Amniotic epithelial cell (primary cell): ENCODE measurements at regions not wholly inside any gene's neighbourhood (a gene's known extent, or its start where the extent isn't known, plus 50 kb on each side); places are given as distances from the start of the nearest gene placed in this dataset.
A peak's percentile ranks its signal among the peaks of the same experiment; 100 is the strongest.
"Not testable (repeated sequence)": the region's sequence is repeated elsewhere in the genome, so short reads cannot be mapped to it uniquely, and the experiment has no call there.

Experiments used
- DNase-seq: peaks from one replicate; pipeline ENCODE4 v3.0.0-alpha.2; 2010; ENCODE audit warnings: low read depth

GRCh38 chr3:30521156-30521715, 85.2 kb upstream of the TGFBR2 start:
- no peak for DNase-seq

GRCh38 chr3:30522476-30522875, 83.9 kb upstream of the TGFBR2 start:
- peak; percentile 46 for DNase-seq

GRCh38 chr3:30523366-30523765, 83.0 kb upstream of the TGFBR2 start:
- DNase-seq, result no peak

GRCh38 chr3:30524357-30525040, 81.9 kb upstream of the TGFBR2 start:
- DNase-seq, result no peak

- peak; percentile 55 for DNase-seq
These were observed 80.4 kb upstream of the TGFBR2 start for GRCh38 chr3:30526031-30526430.

GRCh38 chr3:30527186-30527585, 79.2 kb upstream of the TGFBR2 start:
- no peak for DNase-seq

GRCh38 chr3:30527720-30528119, 78.7 kb upstream of the TGFBR2 start:
- DNase-seq, result no peak

GRCh38 chr3:30530084-30530483, 76.3 kb upstream of the TGFBR2 start:
- no peak for DNase-seq

- no peak for DNase-seq
These were observed 75.3 kb upstream of the TGFBR2 start for GRCh38 chr3:30531017-30531570.

GRCh38 chr3:30535525-30535924, 70.9 kb upstream of the TGFBR2 start:
- no peak for DNase-seq

GRCh38 chr3:30538791-30539190, 67.6 kb upstream of the TGFBR2 start:
- DNase-seq, result peak; percentile 72

GRCh38 chr3:30539206-30539605, 67.2 kb upstream of the TGFBR2 start:
- no peak for DNase-seq

GRCh38 chr3:30539772-30540171, 66.6 kb upstream of the TGFBR2 start:
- DNase-seq, result no peak

GRCh38 chr3:30541156-30541555, 65.2 kb upstream of the TGFBR2 start:
- not testable (repeated sequence) for DNase-seq

- DNase-seq, result no peak
These were observed 63.5 kb upstream of the TGFBR2 start for GRCh38 chr3:30542897-30543296.

- DNase-seq, result peak; percentile 93
These were observed 61.6 kb upstream of the TGFBR2 start for GRCh38 chr3:30544812-30545211.

- no peak for DNase-seq
These were observed 59.5 kb upstream of the TGFBR2 start for GRCh38 chr3:30546934-30547333.

GRCh38 chr3:30547716-30548115, 58.7 kb upstream of the TGFBR2 start:
- DNase-seq, result no peak

GRCh38 chr3:30548600-30548999, 57.8 kb upstream of the TGFBR2 start:
- no peak for DNase-seq

- no peak for DNase-seq
These were observed 56.8 kb upstream of the TGFBR2 start for GRCh38 chr3:30549600-30549999.

- DNase-seq, result peak; percentile 61
These were observed 56.2 kb upstream of the TGFBR2 start for GRCh38 chr3:30550246-30550645.

GRCh38 chr3:30551266-30551665, 55.1 kb upstream of the TGFBR2 start:
- DNase-seq, result no peak

GRCh38 chr3:30551927-30552326, 54.5 kb upstream of the TGFBR2 start:
- no peak for DNase-seq
